ENCODE measurements at regions not wholly inside any gene's neighbourhood (a gene's known extent, or its start where the extent isn't known, plus 50 kb on each side); places are given as distances from the start of the nearest gene placed in this dataset.
A peak's percentile ranks its signal among the peaks of the same experiment; 100 is the strongest.

DNA sequence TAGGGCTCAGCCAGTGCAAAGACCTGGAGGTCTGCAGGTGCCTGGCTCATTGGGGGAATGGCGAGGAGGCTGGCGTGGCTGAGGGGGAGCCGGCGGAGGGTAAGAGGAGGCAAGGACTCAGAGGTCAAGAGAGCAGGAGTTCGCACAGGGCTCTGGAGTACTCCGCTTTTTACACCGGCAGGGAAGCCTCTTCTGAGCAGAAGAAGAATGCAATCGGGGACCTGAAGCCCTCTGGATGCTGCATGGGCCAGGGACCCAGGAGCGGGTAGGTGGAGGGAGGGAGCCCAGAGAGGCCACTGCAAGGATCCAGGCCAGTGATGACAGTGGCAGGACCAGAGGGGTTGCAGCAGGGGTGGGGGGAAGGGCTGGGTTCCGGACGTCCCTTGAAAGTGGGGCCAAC is 70.4 kb upstream of the TAMM41 start:
- peak; percentile 72 for DNase-seq (ENCODE audit: low spot score)

DNA sequence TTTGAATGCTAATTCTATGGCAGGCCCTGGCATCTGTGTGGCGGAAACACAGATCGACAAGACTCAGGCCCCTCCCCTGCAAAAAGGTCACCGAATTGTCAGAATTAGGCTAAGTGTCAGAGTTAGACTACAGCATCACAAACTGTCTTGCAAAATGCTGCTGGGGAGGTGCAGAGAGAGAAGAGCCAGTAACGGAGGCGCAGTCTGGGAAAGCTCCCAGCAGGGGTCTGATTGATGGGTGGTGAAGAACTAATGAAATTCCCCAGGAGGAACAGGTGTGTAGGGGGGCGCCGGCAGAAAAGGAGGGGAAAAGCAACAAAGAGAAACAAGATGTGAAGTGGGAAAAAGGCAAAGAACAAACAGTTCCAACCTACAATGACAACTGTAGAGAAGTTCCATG is 72.7 kb upstream of the TAMM41 start:
- DNase-seq (ENCODE audit: low spot score), result peak; percentile 41

DNA sequence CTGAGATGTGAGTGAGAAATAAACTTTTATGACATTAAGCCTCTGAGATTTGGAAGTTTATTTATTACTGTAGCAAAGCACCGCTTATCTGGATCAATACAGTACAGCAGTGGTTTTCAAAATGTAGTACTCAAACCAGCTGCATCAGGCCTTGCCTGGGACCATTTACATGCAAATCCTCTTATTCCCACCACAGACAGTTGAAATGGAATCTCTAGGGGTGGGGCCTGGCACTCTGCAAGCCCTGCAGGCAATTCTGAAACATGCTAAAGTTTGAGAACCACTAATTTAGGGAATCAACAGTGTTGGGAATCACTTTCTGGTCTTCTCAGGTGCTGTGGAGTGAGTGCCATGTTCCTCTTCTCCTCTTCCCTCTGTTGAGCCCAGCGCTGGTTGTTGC is 77.8 kb upstream of the TAMM41 start:
- DNase-seq (ENCODE audit: low spot score), result peak; percentile 41

DNA sequence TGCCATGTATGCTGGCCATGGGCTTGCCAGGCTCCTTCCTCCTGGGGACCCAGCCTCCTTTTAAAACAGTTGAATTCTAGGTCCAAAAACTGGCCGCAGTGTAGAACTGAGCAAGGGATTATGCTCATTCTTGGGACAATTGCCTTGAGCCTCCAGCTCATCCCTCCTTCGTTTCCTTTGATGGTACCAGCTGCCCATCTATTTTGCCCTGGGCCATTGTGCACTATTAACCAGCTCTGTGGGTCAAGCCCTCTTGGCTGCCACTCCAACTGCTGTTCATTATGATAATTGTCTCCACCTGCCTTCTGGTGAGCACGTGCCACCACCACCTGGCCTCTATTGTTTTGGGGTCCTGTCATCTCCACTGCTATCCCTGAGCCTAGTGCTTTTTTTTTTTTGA is 75.8 kb upstream of the SYN2 start:
- peak; percentile 53 for DNase-seq (ENCODE audit: low spot score)

DNA sequence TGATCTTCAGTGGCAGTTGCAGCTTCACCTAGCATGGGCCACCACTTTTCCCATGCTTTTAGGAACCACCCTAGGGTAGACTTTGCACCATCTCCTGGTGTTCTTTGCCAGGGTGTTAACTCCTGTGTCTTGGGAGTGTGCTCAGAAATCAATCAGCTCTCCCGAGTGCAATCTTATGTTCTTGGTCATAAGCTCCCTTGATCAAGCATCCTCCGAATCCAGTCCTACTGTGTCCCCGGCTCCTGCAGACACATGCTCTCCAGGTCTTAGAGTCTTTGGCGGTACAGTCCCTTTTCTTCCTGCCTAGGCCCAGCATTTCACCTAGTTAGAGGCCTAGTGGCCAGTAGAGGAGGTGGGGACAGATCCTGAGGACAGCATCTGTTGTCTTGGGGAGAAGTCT is 74.7 kb upstream of the SYN2 start:
- DNase-seq (ENCODE audit: low spot score), result peak; percentile 64

DNA sequence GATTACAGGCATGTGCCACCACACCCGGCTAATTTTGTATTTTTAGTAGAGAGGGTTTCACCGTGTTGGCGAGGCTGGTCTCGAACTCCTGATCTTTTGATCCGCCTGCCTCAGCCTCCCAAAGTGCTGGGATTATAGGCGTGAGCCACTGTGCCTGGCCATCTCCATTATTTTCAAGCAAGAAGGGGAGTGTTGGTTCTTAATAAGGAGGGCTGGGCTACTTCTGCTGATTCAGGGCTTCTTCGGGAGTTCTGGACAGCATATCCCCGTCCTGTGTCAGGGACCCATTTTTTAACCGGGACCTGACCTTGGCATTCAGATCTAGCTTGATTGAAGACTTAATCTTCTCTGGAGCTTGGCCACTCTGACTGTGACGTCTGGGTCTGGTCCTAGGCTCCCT is 74.1 kb upstream of the SYN2 start:
- peak; percentile 16 for DNase-seq (ENCODE audit: low spot score)

DNA sequence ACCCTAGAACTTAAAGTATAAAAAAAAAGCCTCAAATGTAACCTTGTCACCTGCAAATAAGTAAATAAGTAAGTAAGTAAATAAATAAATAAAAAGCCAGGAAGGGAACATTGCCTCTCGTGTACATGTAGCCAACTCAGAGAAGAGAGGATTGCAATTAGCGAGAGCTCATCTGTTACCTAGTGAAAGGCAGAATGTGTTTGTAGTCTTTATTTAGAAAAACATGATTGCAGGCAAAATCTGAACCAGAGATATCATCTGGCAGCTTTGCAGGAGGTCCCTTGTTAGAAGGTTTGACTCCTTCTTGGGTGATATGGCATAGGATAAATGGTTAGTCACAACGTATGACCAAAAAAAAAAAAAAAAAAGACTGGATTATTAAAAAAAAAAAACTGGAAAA is 71.6 kb upstream of the SYN2 start:
- DNase-seq (ENCODE audit: low spot score), result no peak

DNA sequence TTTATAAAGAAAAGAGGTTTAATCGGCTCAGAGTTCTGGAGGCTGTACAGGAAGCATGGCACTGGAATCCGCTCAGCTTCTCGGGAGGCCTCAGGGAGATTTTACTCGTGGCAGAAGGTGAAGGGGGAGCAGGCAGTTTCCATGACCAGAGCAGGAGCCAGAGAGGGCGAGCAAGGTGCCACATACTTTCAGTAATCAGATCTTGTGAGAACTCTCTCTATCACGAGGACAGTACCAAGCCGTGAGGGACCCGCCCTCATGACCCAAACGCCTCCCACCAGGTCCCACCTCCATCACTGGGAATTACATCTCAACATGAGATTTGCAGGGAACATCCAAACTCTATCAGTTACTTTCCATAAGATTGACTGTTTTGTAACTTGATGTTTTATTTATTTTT is 70.7 kb upstream of the SYN2 start:
- DNase-seq (ENCODE audit: low spot score), result no peak

DNA sequence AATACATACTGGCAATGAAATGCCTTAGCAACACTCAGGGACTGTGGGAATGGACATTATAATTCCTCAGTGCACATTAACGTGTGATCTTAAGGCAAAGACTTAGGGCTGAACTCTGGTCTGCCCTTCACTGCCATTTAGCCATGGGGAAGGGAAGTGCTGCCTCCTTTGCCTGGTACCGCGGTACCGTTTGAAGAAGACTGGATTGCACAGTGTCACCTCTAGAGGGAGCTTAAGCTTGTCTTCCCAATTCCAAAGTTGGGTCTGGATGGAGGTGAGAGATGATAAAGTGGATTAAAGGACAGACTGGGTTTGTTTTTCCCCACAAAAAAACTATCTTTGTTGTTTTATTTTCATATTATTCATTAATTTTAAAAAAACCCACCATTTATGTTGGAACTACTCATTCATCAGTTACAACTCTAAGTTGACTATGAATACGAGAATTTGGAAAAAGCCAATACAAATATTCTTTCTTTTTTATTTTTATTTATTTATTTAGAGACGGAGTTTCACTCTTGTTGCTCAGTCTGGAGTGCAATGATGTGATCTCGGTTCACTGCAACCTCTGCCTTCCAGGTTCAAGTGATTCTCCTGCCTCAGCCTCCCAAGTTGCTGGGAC is 60.0 kb upstream of the SYN2 start:
- no peak for DNase-seq (ENCODE audit: low spot score)

DNA sequence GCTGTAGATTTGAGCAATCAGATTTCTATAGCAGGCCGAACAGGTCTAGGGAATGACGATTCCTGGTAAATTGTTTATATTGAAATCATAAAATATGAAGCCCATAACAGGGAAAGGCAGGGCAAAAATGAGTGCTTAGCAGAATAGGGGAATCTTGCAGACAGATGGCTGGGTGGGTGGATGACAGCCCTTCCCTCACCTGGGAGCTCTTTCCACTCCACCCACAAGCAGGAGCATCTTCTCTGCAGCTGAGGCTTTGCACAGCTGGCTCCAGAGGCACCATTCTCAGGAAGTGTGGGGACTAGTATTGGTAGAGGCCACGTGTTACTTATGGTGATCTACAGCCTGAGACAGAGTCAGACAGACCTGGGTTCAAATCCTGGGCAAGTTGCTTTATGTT is 55.9 kb upstream of the SYN2 start:
- DNase-seq (ENCODE audit: low spot score), result no peak

DNA sequence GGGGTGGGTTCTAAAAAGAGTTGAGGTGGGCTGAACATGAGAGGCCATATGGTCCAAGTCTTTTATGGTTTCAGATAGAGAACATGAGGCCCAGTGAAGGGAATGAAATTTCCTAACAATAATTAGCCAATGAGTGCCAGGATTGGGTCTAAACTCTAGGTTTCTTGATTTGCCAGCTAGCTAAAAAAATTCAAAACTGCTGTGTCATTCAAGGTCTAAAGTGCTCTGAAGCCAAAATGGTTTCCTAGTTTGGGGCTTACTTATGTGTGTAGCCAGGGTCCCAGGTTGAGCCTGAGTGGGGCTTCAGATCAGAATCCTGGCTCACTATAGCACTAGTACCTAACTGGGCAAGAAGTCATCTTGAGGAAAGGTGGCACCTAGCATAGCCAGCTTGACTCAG is 55.3 kb upstream of the SYN2 start:
- DNase-seq (ENCODE audit: low spot score), result no peak

DNA sequence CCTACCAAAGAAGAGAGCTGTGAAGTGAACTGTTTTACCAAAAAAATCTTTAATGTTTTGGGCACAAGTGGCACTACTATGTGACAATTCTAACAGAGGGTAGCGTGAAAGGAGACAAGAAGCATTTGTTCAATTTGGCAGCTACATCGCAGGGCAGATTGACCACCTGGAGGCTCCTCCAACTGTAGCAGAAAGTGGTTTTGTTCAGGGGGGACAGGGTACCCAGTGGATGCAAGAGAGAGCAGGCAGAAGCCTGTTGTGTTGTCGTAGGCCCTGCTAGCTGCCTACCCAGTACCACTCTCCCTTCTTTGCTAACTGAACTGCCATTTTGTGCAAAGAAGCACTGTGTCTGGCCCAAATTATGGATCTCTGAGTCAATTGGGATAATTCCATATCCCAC is 54.8 kb upstream of the SYN2 start:
- DNase-seq (ENCODE audit: low spot score), result no peak

DNA sequence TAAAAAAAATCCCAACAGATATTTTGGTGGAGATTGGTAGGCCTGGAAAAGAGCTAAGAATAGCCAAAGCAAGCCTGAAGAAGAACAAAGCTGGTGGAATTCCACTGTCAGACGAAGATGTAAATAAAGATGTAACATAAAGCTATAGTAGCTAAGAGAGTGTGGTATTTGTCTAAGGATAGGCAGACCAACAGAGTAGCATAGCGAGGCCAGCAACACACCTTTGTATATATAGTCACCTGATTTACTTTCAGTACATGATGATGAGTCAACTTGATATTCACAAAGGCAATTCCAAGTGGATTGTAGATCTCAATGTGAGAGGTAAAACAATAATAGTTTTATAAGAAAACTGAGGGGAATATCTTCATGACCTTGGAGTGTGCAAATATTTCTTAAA is 53.6 kb upstream of the SYN2 start:
- no peak for DNase-seq (ENCODE audit: low spot score)

DNA sequence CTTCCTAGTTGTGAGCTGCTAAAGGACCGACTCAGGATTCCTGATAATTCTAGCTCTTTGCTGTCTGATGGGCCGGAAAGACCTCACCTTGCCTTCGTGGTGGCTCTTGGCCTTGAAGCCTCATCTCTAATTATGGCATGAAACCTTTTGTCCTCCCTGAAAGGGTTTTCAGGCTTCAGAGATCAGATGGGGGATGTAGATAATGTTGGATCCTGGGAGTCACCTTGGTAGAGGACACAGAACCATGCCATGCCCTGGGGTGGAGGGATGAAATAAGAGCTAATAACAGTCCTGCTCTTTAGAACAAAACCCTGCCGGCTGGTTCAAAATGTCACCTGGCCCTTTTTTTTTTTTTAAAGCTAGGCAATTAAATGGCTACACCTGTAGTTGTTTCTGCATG is 50.8 kb upstream of the SYN2 start:
- no peak for DNase-seq (ENCODE audit: low spot score)

DNA sequence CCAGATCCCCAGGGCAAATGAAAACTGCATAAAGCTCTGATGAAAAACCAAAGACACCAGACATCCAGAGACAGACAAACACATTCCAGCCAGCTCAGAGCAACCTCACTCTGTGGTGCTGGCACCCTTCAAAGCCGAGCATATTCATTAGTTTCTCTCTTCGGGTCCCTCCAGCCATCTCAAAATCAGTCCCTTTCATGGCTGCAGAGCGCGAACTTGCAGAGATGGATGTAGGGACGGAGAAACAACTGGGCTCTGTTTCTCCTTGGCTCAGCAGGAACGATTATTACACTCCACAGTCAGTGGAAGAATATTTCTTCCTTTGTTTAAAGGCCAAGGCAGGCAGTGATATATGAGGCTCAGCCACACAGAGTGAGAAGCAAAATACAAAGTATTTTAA is 50.4 kb upstream of the SYN2 start:
- no peak for DNase-seq (ENCODE audit: low spot score)

DNA sequence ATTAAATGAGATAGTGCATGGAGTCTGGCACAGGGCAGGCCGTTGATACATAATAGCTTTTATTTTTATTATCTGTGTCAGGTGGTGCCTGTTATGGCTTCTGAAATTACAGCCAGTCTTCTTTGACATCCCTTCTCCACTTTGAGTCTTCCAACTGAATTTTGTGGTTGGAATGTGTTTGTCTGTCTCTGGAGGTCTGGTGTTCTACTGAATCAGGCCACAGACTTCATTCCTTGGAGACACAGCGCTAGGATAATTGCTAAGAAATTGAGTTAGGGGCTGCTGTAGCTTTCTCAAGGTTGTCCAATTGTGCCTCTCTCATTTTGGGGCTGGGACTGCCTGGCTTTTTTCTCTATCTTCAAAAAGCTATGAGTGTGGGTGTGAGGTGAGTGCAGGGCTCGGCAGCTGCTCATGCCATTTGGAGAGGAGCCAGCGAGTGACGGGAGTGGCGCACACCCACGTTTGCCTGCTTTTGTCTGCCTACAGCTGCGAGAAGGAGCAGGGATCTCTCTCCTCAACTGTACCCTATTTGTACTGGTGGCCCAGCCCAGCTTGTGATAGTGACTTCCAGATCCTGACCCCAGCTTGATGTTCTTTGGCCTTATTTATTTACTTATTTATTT is 49.8 kb upstream of the SYN2 start:
- DNase-seq (ENCODE audit: low spot score), result no peak

All from mesenteric fat pad (tissue), 1 donor.